NAMALWA (cell line): ENCODE measurements at regions not wholly inside any gene's neighbourhood (a gene's known extent, or its start where the extent isn't known, plus 50 kb on each side); places are given as distances from the start of the nearest gene placed in this dataset.
"Not testable (repeated sequence)": the region's sequence is repeated elsewhere in the genome, so short reads cannot be mapped to it uniquely, and the experiment has no call there.

ENCODE experiments used
- DNase-seq: peaks from one replicate; pipeline ENCODE4 v3.0.0-alpha.2; 2015; ENCODE audit warnings: low spot score

GRCh38 chr6:158920311-158920905 is 79.6 kb downstream of the RSPH3 start:
- no peak for DNase-seq

GRCh38 chr6:158919865-158920264 is 80.1 kb downstream of the RSPH3 start:
- DNase-seq = no peak

- DNase-seq = no peak
Observed at GRCh38 chr6:158916617-158917016, 83.4 kb downstream of the RSPH3 start.

GRCh38 chr6:158914923-158915322 is 85.1 kb downstream of the RSPH3 start:
- DNase-seq = no peak

GRCh38 chr6:158913580-158913979 is 86.4 kb downstream of the RSPH3 start:
- DNase-seq = no peak

GRCh38 chr6:158912655-158913054 is 87.3 kb downstream of the RSPH3 start:
- no peak for DNase-seq

- DNase-seq = no peak
Observed at GRCh38 chr6:158911746-158912480, 88.1 kb downstream of the RSPH3 start.

- peak; percentile 86 for DNase-seq
Observed at GRCh38 chr6:158910484-158911440, 89.2 kb downstream of the RSPH3 start.

GRCh38 chr6:158909938-158910337 is 90.1 kb downstream of the RSPH3 start:
- peak; percentile 38 for DNase-seq

- no peak for DNase-seq
Observed at GRCh38 chr6:158908606-158909005, 89.4 kb upstream of the EZR start.

- no peak for DNase-seq
Observed at GRCh38 chr6:158907931-158908330, 88.8 kb upstream of the EZR start.

GRCh38 chr6:158906926-158907325 is 87.8 kb upstream of the EZR start:
- no peak for DNase-seq

- peak; percentile 26 for DNase-seq
Observed at GRCh38 chr6:158905277-158905676, 86.1 kb upstream of the EZR start.

GRCh38 chr6:158903801-158904200 is 84.6 kb upstream of the EZR start:
- no peak for DNase-seq

GRCh38 chr6:158900663-158901312 is 81.6 kb upstream of the EZR start:
- DNase-seq = no peak

GRCh38 chr6:158897236-158897635 is 78.1 kb upstream of the EZR start:
- DNase-seq = no peak

GRCh38 chr6:158895661-158896060 is 76.5 kb upstream of the EZR start:
- DNase-seq = no peak

GRCh38 chr6:158894193-158894592 is 75.0 kb upstream of the EZR start:
- DNase-seq = no peak

- no peak for DNase-seq
Observed at GRCh38 chr6:158892266-158892665, 73.1 kb upstream of the EZR start.

- not testable (repeated sequence) for DNase-seq
Observed at GRCh38 chr6:158891560-158891959, 72.4 kb upstream of the EZR start.

GRCh38 chr6:158888171-158888570 is 69.0 kb upstream of the EZR start:
- not testable (repeated sequence) for DNase-seq

GRCh38 chr6:158886346-158886977 is 67.3 kb upstream of the EZR start:
- DNase-seq = not testable (repeated sequence)
